ENCODE measurements at regions not wholly inside any gene's neighbourhood (a gene's known extent, or its start where the extent isn't known, plus 50 kb on each side); places are given as distances from the start of the nearest gene placed in this dataset.

DNA sequence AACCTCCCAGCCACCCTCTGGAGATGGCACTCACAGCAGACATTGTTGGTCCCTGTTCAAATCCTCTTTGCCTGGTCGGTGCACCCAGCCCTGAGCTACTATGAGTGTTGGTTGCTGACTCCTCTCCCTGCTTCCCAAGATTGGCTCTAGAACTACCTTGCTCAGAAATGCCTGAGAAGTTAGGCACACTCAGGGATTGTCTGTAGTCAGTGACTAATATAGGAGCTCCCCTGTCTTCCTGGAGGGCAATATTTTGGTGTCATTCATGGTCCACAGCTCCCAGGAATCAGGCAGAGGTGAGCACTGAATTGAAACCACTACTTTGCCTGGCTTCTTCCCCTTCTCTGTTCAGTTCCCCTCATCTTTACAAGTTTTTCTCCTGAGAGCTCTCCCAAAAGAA lies 325.9 kb downstream of the MIAT start:
- H3K4me3 ChIP-seq (ENCODE audit: control insufficient read depth in 2 of 3, extremely low read depth in 1 of 3, insufficient read depth in 2 of 3, low read depth in 1 of 3, low read length in 3 of 3), result no peak overlapping the region
- no peaks in the 10 kb centered on the region for H3K36me3 ChIP-seq (ENCODE audit: control insufficient read depth in 2 of 2, extremely low read depth in 1 of 2, insufficient read depth in 2 of 2, low read length in 2 of 2)
- no peak overlapping the region for H3K9ac ChIP-seq (ENCODE audit: control insufficient read depth, extremely low read depth, insufficient read depth, low read length)
- no peak for FAIRE-seq
- H3K79me2 ChIP-seq (ENCODE audit: control insufficient read depth, insufficient read depth, low read length), result no peaks in the 10 kb centered on the region
- DNase-seq (ENCODE audit: low read depth, low spot score), result no peak
- no peaks in the 10 kb centered on the region for H3K4me1 ChIP-seq (ENCODE audit: control insufficient read depth, extremely low read depth, insufficient read depth, low read length)
- no peak overlapping the region for H3K27ac ChIP-seq (ENCODE audit: control insufficient read depth, insufficient read depth, low read length)
- no peak overlapping the region for H3K4me2 ChIP-seq (ENCODE audit: control insufficient read depth, extremely low read depth, insufficient read depth, low read depth, low read length)
- dilution Hi-C loops (cut with MboI; ENCODE audit: extremely low pct_ligation_motif_present, low sequenced_read_pairs), result no loop called here
- peaks cover 16% of the 10 kb centered on the region for H3K27me3 ChIP-seq (ENCODE audit: control insufficient read depth, extremely low read depth, insufficient read depth, low read length)
- no peaks in the 10 kb centered on the region for H3K9me3 ChIP-seq (ENCODE audit: control insufficient read depth, low read depth, low read length)
- no peak overlapping the region for H2AFZ ChIP-seq (ENCODE audit: control insufficient read depth, low read length)
- H4K20me1 ChIP-seq (ENCODE audit: control insufficient read depth, extremely low read depth, insufficient read depth, low read length), result no peaks in the 10 kb centered on the region
- H3K9me1 ChIP-seq (ENCODE audit: control insufficient read depth, extremely low read depth, insufficient read depth, low read length), result no peaks in the 10 kb centered on the region
- no peak for TF ChIP-seq EZH2 (IDR thresholded peaks at IDR 0.05; ENCODE audit: low read length)
- TF ChIP-seq, protein P1, sequence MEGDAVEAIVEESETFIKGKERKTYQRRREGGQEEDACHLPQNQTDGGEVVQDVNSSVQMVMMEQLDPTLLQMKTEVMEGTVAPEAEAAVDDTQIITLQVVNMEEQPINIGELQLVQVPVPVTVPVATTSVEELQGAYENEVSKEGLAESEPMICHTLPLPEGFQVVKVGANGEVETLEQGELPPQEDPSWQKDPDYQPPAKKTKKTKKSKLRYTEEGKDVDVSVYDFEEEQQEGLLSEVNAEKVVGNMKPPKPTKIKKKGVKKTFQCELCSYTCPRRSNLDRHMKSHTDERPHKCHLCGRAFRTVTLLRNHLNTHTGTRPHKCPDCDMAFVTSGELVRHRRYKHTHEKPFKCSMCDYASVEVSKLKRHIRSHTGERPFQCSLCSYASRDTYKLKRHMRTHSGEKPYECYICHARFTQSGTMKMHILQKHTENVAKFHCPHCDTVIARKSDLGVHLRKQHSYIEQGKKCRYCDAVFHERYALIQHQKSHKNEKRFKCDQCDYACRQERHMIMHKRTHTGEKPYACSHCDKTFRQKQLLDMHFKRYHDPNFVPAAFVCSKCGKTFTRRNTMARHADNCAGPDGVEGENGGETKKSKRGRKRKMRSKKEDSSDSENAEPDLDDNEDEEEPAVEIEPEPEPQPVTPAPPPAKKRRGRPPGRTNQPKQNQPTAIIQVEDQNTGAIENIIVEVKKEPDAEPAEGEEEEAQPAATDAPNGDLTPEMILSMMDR (optimal IDR thresholded peaks at IDR 0.05 in 1 of 3, IDR thresholded peaks at IDR 0.05 in 1 of 3, conservative IDR thresholded peaks at IDR 0.05 in 1 of 3; ENCODE audit: extremely low read depth in 1 of 3, insufficient read depth in 2 of 3, low read length in 3 of 3), result no peak

DNA sequence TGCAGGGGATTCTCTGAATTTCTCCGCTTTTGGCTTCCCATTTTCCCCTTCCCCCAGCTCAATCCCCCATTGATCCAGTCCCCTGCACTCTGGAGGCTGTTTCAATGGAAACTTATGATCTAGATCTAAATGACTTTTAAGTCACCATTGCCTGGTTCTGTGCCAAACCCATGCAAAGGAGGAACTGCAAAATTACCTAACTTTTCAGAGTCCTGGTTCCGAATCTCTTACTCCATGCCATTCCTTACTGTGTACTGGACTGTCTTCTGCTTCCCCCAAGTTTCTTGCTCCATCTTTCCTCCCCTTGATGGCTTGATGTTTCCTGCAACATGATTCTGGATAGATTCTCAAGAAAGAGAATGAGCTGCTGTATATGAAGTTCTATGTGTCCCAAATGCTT lies 327.8 kb downstream of the MIAT start:
- H3K9me3 ChIP-seq (ENCODE audit: control insufficient read depth, low read depth, low read length), result no peaks in the 10 kb centered on the region

More for the DNA sequence above, 327.8 kb downstream of the MIAT start:
- no peak for DNase-seq (ENCODE audit: low read depth, low spot score)
- Histone ChIP-seq H4K20me1 (ENCODE audit: control insufficient read depth, extremely low read depth, insufficient read depth, low read length) (no peaks in the 10 kb centered on the region), H3K27ac (ENCODE audit: control insufficient read depth, insufficient read depth, low read length) (no peak overlapping the region), H3K9me1 (ENCODE audit: control insufficient read depth, extremely low read depth, insufficient read depth, low read length) (no peaks in the 10 kb centered on the region), H3K36me3 (ENCODE audit: control insufficient read depth in 2 of 2, extremely low read depth in 1 of 2, insufficient read depth in 2 of 2, low read length in 2 of 2) (no peaks in the 10 kb centered on the region), H2AFZ (ENCODE audit: control insufficient read depth, low read length) (no peak overlapping the region), H3K4me1 (ENCODE audit: control insufficient read depth, extremely low read depth, insufficient read depth, low read length) (no peaks in the 10 kb centered on the region), H3K4me2 (ENCODE audit: control insufficient read depth, extremely low read depth, insufficient read depth, low read depth, low read length) (no peak overlapping the region), H3K4me3 (ENCODE audit: control insufficient read depth in 2 of 3, extremely low read depth in 1 of 3, insufficient read depth in 2 of 3, low read depth in 1 of 3, low read length in 3 of 3) (no peak overlapping the region), H3K9ac (ENCODE audit: control insufficient read depth, extremely low read depth, insufficient read depth, low read length) (no peak overlapping the region), H3K79me2 (ENCODE audit: control insufficient read depth, insufficient read depth, low read length) (no peaks in the 10 kb centered on the region), H3K27me3 (ENCODE audit: control insufficient read depth, extremely low read depth, insufficient read depth, low read length) (peaks cover 16% of the 10 kb centered on the region)
- dilution Hi-C loops (cut with MboI; ENCODE audit: extremely low pct_ligation_motif_present, low sequenced_read_pairs), result no loop called here
- TF ChIP-seq EZH2 (IDR thresholded peaks at IDR 0.05; ENCODE audit: low read length), result no peak
- TF ChIP-seq, protein P1 (optimal IDR thresholded peaks at IDR 0.05 in 1 of 3, IDR thresholded peaks at IDR 0.05 in 1 of 3, conservative IDR thresholded peaks at IDR 0.05 in 1 of 3; ENCODE audit: extremely low read depth in 1 of 3, insufficient read depth in 2 of 3, low read length in 3 of 3), result no peak
- no peak for FAIRE-seq

Measured in keratinocyte (primary cell).